Islet precursor cell (in vitro differentiated cells): ENCODE measurements at regions not wholly inside any gene's neighbourhood (a gene's known extent, or its start where the extent isn't known, plus 50 kb on each side); places are given as distances from the start of the nearest gene placed in this dataset.

Experiments
- DNase-seq: peaks from one replicate; pipeline ENCODE4 v3.0.0-alpha.2; 2018

DNA sequence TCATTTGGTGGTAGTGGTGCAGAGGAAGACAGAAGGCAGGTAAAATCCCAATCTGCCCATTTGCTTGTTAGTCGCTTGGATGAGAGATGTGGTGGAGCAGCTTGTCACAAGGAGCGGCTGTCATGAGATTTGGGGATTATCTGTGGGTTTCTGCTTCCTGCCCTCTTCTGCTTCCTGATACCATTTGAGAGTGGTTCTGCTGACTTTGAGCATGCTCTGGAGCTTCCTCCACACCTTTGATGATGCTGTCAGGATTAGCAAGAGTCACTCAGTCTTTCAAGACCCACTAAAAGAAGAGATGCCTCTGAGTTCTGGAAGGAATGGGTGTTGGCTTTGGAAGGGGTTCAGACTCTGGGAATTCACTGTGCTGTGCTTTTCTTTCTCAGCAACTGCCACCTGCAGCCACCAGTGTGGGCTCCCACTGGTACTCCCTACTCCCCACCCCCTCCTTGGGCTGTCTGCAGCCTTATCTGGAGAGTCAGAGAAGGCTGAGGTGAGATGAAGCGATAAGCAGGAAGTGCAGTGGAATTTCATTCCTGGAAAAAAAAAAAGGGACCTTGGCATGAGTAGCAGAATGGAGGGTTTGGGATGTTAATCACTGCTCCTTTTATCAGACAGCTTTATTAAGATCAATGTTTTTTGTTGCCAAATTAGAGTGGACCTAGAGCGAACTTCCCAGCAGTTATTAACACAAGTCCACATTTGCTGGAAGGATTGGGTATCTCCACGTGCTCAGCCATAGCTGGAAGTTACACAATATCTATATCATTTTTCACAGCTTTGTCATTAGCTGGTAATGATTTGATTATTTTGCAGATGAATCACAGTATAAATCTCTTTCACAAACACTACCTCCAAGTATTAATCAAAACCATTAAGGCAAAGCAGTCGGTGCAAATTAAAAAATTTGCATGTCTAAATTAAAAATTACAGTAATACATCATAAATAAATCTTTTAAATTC, 233.0 kb upstream of the SATB1 start:
- peak; percentile 70 for DNase-seq

DNA sequence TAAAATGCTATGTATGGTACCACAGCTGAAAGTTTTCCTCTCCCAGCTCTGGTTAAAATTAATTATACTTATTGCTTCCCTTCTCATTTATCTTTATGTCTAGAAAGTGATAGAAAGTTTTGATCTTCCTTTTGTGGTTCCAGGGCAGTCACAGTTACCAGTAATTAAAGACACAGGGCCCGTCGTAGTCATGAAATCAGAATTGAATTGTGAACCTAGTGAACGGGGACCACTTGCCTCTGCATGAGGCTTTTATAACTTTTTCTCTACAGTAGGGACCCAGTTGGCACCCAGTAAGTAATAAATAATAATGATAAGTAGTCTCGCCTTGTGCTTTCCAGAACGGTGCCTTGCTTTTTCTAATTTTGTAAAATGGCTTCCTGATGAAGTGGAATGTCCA, 231.7 kb upstream of the SATB1 start:
- DNase-seq = no peak

GRCh38 chr3:18656410-18656809, 231.3 kb upstream of the SATB1 start:
- no peak for DNase-seq

GRCh38 chr3:18655827-18656226, 230.7 kb upstream of the SATB1 start:
- no peak for DNase-seq

DNA sequence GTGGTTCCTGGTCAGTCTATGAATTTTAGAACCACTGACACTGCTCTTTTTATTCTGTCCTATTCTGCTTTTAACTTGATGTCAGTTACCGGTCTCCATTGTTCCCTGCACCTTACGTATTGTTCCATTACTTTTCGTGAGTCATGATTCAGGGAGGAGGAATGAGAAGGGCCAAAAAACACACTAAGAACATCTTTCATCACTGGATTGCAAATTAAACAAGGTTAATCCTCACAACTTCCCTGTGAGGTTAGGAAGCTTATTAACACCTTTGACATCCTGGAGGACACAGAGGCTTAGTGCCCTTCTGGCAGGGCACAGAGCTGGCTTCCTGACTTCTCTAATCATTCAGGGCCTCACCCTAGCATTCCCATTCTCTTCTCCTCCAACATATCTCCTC, 227.6 kb upstream of the SATB1 start:
- no peak for DNase-seq

DNA sequence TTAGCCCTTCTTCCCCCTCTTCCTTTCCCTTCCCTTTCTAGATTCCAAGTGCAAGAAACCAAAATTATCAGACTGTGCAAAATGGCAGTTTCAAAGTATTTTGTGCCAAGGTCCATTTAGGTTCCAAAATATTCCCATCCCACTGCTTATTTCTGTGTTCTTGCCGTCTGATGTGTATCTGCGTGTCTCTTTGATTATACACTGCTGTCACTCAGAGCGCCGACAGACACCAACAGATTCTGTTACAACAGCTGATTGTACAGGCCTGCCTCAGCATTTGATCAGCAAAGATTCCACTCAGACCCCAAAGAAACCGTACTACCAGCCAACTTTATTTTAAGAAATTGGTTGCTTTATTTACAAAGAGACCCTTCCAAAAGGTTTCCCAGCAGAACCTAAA, 225.6 kb upstream of the SATB1 start:
- DNase-seq = no peak

GRCh38 chr3:18649666-18650363, 224.7 kb upstream of the SATB1 start:
- no peak for DNase-seq

GRCh38 chr3:18648868-18649462, 223.8 kb upstream of the SATB1 start:
- no peak for DNase-seq

DNA sequence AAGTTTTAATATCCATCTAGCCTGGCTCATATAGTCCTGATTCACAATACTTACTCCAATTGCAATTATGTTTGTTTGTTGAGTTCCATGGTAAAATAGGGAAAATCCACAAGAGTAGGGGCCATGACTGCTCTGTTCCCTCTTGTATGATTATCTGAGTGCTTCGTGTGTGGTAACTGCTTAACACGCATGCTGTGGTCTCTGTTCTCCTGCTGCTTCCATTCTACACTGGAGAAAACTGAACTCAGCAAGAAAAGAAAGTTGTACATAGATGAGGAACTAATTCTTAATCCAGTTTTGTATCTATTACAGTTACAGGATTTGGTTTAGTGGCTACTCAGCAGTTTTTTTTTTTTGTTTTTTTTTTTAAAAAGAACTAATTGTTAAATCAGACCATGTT, 223.0 kb upstream of the SATB1 start:
- no peak for DNase-seq

DNA sequence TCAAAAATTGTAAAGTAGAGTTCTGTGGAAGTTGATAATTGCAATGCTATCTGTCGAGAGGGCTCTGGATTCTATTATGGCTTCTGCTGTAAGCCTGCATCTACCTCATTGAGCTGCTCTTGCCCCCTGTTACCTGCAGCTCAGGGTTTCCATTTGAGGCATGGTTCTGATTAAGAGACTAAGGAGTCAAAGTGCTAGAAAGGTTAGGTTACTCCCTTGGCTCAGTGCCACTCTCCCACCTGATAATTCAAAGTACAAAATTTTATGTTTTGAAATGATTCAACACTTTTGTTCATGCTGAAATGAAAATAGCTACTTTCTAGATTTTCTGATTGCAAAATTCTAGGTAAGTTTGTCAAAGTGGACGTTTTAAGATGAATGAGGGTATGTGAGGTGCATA, 220.5 kb upstream of the SATB1 start:
- DNase-seq = no peak

DNA sequence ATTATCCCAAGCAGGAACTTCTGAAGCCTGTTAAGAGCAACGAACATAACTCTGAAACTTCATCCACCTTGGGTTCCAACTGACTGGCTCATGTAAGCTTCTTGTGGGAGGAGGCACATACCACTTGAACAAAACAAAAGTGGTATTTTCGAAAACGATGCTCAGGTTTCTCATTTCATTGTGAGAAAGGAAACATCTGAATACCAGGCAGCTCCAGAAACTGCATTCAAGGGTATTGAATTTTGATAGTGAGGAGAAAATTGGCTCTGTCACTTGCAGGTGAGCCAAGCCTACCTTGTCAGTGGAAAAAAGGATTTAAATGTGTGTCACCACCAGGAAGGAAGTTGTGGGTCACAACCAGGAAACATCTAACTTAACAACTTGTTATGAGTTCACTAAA, 218.1 kb upstream of the SATB1 start:
- DNase-seq = no peak

- DNase-seq = no peak
Measured at GRCh38 chr3:18641916-18642315, 216.8 kb upstream of the SATB1 start.

DNA sequence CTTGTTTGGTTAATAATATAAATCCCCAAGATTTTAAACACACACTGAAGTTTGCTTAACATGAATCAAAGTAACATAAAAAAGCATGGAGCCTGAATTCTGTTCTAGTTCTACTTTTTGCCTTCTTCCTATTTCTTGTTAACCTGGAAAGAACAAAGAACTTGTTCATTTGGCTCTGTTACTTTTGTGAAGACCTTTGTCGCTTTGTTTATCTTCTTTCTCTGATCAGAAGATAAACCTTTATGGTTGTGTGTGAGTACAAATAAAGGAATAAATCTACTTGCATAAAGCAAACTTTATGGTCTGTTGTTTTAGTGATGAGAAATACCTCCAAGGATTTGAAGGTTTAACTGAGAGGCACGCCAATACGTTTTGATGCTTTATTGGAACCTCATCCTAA, 210.1 kb upstream of the SATB1 start:
- no peak for DNase-seq

GRCh38 chr3:18634461-18634860, 209.3 kb upstream of the SATB1 start:
- no peak for DNase-seq

DNA sequence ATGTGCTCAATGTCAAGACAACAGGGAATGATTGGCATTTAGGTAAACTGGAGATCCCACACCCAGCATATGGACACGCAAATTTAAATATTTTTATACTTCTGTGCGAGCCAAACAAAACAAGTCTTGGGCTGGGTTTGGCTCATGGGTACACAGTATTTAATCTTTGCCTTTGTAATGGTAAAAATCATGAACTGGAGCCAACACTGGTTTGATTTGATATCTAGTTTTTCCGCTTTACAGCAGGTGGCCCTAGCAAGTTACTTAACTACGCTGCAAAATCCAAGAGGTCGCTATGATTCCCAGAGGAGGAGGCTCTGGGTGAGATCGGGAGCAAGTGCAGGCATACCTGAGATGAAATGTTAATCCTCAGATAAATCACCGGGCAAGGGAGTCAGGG, 207.9 kb upstream of the SATB1 start:
- no peak for DNase-seq

GRCh38 chr3:18630295-18630694, 205.2 kb upstream of the SATB1 start:
- no peak for DNase-seq

GRCh38 chr3:18625085-18625484, 199.9 kb upstream of the SATB1 start:
- no peak for DNase-seq

- no peak for DNase-seq
Measured at GRCh38 chr3:18623220-18623619, 198.1 kb upstream of the SATB1 start.

GRCh38 chr3:18618723-18619122, 193.6 kb upstream of the SATB1 start:
- no peak for DNase-seq

DNA sequence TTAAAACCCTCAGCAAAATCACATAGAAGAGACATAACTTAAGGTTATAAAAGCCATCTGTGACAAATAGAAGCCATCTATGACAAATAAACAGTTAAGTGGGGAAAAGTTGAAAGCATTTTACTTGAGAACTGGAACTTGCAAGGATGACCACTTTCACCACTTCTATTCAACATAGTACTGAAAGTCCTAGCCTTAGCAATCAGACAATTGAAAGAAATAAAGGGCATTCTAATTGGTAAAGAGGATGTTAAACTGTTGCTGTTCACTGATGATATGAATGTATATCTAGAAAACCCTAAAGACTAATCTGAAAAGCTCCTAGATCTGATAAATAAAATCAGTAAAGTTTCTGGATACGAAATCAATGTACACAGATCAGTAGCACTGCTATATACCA, 186.9 kb upstream of the SATB1 start:
- DNase-seq = no peak

- no peak for DNase-seq
Measured at GRCh38 chr3:18609187-18609586, 184.0 kb upstream of the SATB1 start.

DNA sequence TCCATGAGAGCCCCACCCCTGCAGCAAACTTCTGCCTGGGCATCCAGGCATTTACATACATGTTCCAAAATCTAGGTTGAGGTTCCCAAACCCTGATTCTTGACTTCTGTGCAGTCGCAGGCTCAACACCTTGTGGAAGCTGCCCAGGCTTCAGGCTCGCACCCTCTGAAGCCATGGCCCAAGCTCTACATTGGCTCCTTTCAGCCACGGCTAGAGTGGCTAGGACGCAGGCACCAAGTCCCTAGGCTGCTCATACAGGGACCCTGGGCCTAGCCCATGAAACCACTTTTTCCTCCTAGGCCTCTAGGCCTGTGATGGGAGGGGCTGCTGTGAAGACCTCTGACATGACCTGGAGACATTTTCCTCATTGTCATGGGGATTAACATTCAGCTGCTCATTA, 172.8 kb upstream of the SATB1 start:
- no peak for DNase-seq

- DNase-seq = no peak
Measured at GRCh38 chr3:18593231-18593630, 168.1 kb upstream of the SATB1 start.

DNA sequence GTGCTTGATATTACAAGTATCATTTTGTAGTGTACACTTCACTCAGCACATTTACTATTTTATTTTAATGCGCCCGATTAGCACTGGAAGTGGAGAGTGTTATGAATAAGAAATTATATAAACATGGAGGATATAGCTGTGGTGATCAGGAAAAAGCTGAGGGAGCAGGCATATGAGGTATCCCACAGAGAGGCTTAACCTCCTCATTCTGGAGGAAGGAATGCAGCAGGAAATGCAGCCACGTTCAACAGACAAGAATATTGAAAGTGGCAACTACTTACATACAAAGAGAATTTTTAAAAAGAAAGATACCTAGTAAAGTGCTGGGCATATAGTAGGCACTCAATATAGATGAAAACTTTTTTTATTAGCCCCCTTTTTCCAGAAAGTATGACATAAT, 166.0 kb upstream of the SATB1 start:
- DNase-seq = no peak
